22Rv1 (cell line): ENCODE measurements at regions not wholly inside any gene's neighbourhood (a gene's known extent, or its start where the extent isn't known, plus 50 kb on each side); places are given as distances from the start of the nearest gene placed in this dataset.

Experiments
- ZFX ChIP-seq: fragments of 450-650 bp; IDR thresholded peaks from 2 replicates; pipeline ENCODE4 v1.6.1; 2017; ENCODE audit warnings: antibody characterized with exemption, borderline replicate concordance
- TF ChIP-seq, protein P1 (sequence below): fragments of 450-650 bp; IDR thresholded peaks from 2 replicates; pipeline ENCODE4 v1.5.1; 2017; ENCODE audit warnings: mild to moderate bottlenecking

DNA sequence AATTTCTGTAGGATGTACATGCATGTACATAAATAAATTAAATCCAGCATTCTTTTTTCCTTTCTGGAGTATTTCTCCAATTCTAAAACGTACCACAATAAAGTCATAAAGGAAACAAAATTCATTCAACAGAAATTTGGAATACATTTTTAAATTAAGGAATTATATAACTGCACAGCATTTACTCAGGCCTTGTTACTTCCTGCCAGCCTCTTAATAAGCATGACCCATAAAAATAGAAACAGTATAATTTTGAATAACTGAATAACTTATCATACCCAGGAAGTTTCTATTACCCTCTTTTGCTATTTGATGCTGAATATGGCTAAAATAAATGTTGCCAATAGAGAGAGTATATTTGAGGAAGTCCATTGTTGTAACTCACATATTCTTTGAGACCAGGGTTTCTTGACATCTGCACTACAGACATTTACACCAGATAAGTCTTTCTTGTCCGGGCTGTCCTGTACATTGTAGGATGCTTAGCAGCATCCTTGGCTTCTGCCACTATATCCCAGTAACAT lies 178.2 kb downstream of the KLF12 start:
- TF ChIP-seq, protein P1, sequence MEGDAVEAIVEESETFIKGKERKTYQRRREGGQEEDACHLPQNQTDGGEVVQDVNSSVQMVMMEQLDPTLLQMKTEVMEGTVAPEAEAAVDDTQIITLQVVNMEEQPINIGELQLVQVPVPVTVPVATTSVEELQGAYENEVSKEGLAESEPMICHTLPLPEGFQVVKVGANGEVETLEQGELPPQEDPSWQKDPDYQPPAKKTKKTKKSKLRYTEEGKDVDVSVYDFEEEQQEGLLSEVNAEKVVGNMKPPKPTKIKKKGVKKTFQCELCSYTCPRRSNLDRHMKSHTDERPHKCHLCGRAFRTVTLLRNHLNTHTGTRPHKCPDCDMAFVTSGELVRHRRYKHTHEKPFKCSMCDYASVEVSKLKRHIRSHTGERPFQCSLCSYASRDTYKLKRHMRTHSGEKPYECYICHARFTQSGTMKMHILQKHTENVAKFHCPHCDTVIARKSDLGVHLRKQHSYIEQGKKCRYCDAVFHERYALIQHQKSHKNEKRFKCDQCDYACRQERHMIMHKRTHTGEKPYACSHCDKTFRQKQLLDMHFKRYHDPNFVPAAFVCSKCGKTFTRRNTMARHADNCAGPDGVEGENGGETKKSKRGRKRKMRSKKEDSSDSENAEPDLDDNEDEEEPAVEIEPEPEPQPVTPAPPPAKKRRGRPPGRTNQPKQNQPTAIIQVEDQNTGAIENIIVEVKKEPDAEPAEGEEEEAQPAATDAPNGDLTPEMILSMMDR: no peak
- TF ChIP-seq ZFX: no peak
